ENCODE measurements at regions not wholly inside any gene's neighbourhood (a gene's known extent, or its start where the extent isn't known, plus 50 kb on each side); places are given as distances from the start of the nearest gene placed in this dataset.
"Not testable (repeated sequence)": the region's sequence is repeated elsewhere in the genome, so short reads cannot be mapped to it uniquely, and the experiment has no call there.

GRCh38 chr13:21920802-21921201, 249.9 kb downstream of the FGF9 start:
- DNase-seq: not testable (repeated sequence)

- no peak for DNase-seq
Observed at GRCh38 chr13:21924958-21925357, 254.1 kb downstream of the FGF9 start.

GRCh38 chr13:21925720-21926119, 254.8 kb downstream of the FGF9 start:
- no peak for DNase-seq

- DNase-seq: no peak
Observed at GRCh38 chr13:21929400-21929799, 258.5 kb downstream of the FGF9 start.

GRCh38 chr13:21930536-21930935, 259.7 kb downstream of the FGF9 start:
- DNase-seq: no peak

GRCh38 chr13:21932578-21932977, 261.7 kb downstream of the FGF9 start:
- no peak for DNase-seq

DNA sequence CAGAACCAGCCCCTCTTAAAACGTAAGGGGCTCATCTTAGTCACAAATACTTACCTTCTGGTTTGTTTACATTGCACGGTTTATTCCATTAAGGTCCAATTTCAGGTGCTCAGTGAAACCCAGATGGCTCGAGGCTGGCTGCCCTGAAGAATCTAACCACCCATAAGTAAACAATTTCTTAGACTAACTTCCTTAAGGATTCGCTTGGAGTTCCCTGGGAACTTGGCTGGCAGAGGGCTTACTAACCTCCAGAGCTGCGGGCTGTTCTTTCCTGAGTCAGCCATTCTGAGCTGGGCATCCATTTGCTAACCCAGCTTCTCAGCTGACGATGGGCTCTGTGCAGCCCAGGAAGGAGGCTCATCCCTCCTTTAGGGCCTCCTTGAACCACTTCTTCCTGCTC, 262.1 kb downstream of the FGF9 start:
- DNase-seq: no peak

GRCh38 chr13:21934284-21934683, 263.4 kb downstream of the FGF9 start:
- DNase-seq: no peak

DNA sequence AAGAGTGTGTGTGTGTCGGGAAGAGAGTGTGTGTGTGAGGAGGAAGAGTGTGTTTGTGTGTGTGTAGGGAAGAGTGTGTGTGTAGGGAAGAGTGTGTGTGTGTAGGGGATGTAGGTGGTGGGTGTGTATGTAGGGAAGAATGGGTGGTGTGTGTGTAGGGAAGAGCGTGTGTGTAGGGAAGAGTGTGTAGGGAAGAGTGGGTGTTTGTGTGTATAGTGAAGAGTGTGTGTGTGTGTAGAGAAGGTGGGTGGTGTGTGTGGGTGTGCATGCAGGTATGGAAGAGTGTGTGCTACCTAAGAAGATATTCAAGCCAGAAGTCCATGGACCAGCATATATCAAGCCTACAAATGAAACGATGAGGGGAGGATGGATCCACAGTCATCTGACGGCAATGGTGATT, 265.8 kb downstream of the FGF9 start:
- DNase-seq: no peak

GRCh38 chr13:21938168-21938567, 267.3 kb downstream of the FGF9 start:
- no peak for DNase-seq

GRCh38 chr13:21938636-21939035, 267.8 kb downstream of the FGF9 start:
- no peak for DNase-seq

GRCh38 chr13:21942061-21942460, 271.2 kb downstream of the FGF9 start:
- no peak for DNase-seq

DNA sequence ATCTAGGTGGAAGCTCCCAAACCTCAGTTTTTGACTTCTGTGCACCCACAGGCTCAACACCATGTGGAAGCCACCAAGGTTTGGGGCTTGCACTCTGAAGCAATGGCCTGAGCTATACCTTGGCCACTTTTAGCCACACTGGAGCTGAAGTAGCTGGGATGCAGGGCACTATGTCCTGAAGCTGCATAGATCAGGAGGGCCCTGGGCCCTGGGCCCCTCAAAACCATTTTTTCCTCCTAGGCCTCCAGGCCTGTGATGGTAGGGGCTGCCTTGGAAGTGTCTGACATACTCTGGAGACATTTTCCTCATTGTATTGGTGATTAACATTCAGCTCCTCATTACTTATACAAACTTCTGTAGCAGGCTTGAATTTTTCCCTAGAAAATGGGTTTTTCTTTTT, 273.7 kb downstream of the FGF9 start:
- DNase-seq: no peak

- no peak for DNase-seq
Observed at GRCh38 chr13:21945195-21945594, 274.3 kb downstream of the FGF9 start.

DNA sequence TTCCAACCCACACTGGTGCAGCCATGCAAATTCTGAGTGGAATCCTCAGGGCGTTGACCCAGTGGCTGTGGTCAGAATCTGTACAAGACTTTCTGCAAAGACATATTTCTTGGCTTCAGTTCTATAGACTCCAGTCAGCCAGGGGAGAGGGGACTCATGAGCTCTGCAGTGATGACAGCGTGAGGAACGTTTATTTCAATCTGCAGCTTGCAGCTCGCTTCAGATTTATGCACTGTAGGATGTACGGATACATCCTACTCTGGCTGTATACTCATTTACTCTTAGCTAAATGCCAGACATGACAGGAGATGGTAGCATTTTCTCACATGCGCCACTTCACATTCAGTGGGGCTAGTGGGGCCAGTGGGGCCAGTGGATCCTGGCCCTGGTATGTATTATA, 276.1 kb downstream of the FGF9 start:
- DNase-seq: no peak

DNA sequence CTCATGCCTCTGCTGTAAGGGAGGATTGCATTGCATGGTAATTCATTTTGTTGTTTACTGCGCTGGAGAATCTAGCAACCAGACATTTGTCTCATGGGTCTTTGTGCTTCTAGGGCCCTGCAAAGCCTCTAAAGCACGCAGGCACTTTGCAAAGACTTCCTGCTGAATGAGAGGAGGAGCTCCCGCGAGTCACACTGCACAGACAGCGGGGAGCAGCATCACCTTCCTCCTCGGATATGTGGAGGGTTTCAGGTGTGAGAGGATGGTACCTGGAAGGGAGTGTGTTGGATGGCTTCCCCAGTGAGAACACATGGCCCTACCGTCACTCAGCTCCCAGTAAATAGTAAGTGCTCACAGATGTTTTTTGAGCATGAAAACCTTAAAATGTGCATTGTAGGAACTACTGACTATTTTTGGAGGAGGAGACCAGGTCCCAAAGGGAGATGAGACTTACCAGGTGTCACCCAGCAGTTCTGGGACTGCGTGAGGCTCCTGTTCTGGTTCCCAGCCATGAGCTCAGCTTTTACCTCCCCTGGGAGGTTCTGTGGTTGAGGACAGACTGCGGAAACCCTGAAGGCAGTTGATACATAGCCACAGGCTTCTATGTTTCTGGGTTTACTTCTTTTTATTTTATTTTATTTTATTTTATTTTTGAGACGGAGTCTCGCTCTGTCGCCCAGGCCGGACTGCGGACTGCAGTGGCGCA, 278.0 kb downstream of the FGF9 start:
- no peak for DNase-seq

GRCh38 chr13:21949818-21950429, 279.1 kb downstream of the FGF9 start:
- DNase-seq: no peak

DNA sequence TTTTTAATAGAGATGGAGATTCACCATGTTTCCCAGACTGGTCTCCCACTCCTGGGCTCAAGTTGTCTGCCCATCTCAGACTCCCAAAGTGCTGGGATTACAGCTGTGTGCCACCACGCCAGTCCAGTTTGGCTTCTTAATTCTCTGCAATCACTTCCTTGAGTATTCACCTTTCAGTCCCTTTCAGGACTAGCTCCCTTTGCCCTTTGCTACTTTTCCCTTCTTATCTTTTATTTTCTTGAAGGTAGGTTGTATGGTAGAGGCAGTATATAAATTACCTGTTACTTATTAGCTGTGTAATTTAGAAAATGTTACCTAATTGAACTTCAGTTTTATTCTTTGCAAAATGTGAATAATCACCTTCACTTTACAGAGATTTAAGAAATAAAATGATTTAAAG, 285.8 kb downstream of the FGF9 start:
- no peak for DNase-seq

DNA sequence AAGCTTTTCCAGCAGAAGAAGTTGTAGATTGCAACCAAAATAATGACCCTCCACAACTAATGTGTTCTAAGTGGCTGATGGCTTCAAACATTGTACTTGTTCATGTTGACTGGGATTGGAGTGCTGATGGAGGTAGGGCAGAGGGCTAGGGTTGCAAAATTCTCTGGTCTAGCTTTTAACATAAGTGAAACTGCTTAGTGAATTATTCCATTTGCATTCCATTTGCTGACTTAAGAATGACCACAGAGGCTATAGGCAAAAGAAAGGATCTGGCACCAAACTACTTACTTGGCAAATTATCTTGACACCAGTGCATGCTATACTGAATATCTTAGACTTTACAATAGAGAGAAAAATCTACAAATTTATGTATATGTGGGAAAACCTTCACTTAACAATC, 287.0 kb downstream of the FGF9 start:
- no peak for DNase-seq

DNA sequence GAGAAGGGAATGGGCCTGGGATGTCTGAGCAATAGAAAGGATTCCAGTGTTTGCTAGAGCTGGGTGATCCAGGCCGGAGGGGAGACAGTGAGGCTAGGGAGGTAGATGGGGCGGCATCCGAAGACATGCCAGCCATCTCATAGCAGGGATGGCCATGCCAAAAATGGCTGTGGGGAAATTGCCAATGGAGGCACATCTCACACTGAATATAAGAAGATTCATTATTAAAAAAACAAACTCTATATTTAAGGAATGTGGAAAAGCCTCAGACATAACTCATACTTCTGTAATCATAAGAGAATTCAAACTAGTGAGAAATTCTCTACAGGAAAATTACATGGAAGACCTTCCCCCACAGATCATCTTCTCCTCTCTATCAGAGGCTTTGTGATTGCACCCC, 289.2 kb downstream of the FGF9 start:
- no peak for DNase-seq

GRCh38 chr13:21964686-21965085, 293.8 kb downstream of the FGF9 start:
- DNase-seq: no peak

GRCh38 chr13:21965095-21965494, 294.2 kb downstream of the FGF9 start:
- no peak for DNase-seq

- DNase-seq: no peak
Observed at GRCh38 chr13:21966014-21966413, 295.1 kb downstream of the FGF9 start.

DNA sequence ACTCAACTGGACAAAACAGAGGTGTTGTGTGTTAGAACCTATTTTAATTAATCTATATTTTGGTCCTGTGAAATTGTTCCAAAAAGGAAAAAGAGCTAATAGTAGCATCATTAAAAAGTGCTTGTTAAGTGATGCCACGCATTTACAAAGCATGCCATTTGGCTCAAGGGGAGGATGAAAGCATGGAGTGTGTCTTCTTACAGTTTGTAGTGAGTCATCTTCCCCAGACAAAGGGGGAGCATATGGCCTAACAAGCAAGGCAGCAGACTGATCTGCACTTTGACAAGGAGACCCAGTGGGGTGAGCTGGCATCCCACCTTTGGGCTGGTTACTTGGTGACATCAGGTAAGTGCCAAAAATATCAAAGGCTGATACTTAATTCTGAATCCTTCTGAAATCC, 297.0 kb downstream of the FGF9 start:
- DNase-seq: no peak

GRCh38 chr13:21970172-21970571, 299.3 kb downstream of the FGF9 start:
- no peak for DNase-seq

Data from activated CD8-positive, alpha-beta memory T cell treated with anti-CD3 and anti-CD28 coated beads for 24 hours (primary cell).